MCF 10A (cell line): ENCODE measurements at regions not wholly inside any gene's neighbourhood (a gene's known extent, or its start where the extent isn't known, plus 50 kb on each side); places are given as distances from the start of the nearest gene placed in this dataset.

ENCODE experiments used
- BruUV-seq: library from RNA; stranded (reverse); fragments of 400-500 nt; replicated peaks from 2 replicates; lab custom pipeline; 2021; lab: Mats Ljungman, UMichigan
- CTCF ChIA-PET: fragments of 300-600 bp; sonication (Branson Sonifier 250); formaldehyde crosslinking; extraction: SDS; loops from one replicate; lab custom pipeline; 2021; ENCODE audit warnings: antibody characterized with exemption, inconsistent platforms; lab: Yijun Ruan, JAX
- POLR2A ChIA-PET: fragments of 300-600, 350-650 bp; sonication (Branson Sonifier 250); formaldehyde crosslinking; extraction: SDS; loops from one replicate; lab custom pipeline; 2020; ENCODE audit warnings: antibody characterized with exemption, inconsistent platforms; lab: Yijun Ruan, JAX
- DNase-seq: peaks from one replicate; pipeline ENCODE4 v3.0.0-alpha.2; 2018; ENCODE audit not compliant: unreplicated experiment
- H3K27ac Mint-ChIP-seq: one replicate; pipeline ENCODE4 v1.8.0; 2022; ENCODE audit warnings: mild to moderate bottlenecking, low read depth, mixed read lengths; ENCODE audit not compliant: unreplicated experiment
- H3K27me3 Mint-ChIP-seq: one replicate; pipeline ENCODE4 v1.8.0; 2022; ENCODE audit warnings: mixed read lengths; ENCODE audit not compliant: insufficient read depth, unreplicated experiment
- H3K36me3 Mint-ChIP-seq: one replicate; pipeline ENCODE4 v1.8.0; 2022; ENCODE audit warnings: mild to moderate bottlenecking, moderate library complexity, mixed read lengths; ENCODE audit not compliant: insufficient read depth, unreplicated experiment
- H3K4me1 Mint-ChIP-seq: one replicate; pipeline ENCODE4 v1.8.0; 2022; ENCODE audit warnings: mixed read lengths; ENCODE audit not compliant: insufficient read depth, unreplicated experiment
- H3K4me3 Mint-ChIP-seq: one replicate; pipeline ENCODE4 v1.8.0; 2022; ENCODE audit warnings: mild to moderate bottlenecking, moderate library complexity, mixed read lengths; ENCODE audit not compliant: unreplicated experiment
- H3K9me3 Mint-ChIP-seq: one replicate; pipeline ENCODE4 v1.8.0; 2022; ENCODE audit warnings: mixed read lengths; ENCODE audit not compliant: unreplicated experiment
- CTCF ChIP-seq: fragments of 200-600 bp; IDR thresholded peaks from one replicate; pipeline ENCODE4 v1.8.0; 2022; ENCODE audit warnings: antibody characterized with exemption, mild to moderate bottlenecking; ENCODE audit not compliant: unreplicated experiment
- intact Hi-C: fragments of 100-400 bp; cut with micrococcal nuclease; formaldehyde crosslinking; loops from 2 replicates; pipeline ENCODE4 v1.14.1; 2022

DNA sequence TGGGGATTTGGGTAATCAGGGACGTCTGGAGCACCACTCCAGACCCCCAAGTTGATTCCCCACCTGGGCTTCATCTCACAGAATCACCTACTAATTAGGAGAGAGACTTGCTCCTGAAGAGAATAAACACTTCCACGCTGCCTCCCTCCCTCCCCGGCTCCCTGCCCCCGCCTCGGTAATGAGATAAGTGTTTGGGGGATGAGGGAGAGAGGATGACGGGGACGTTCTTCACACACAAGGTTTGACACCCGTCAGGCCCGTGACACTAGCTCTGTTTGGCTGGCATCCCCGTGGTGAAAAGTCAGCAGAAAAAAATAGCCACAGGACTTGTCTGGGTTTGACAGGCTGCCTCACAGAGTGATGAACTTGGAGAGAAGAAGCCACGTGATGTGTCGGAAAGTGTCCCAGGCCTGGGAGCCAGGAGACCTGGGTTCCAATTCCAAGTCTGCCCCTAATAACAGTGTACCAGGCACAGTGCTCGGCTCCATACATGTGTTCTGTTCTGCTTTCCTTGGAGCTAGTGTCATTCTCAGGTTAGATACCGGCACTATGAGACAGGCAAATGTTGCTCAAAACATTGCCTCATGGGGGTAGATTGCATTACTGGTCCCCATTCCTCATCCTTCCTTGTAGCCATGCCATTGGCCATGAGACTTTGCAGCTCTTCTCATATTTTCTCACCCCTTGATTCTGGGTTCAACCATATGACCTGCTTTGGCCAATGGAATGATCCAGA is 578.0 kb downstream of the BCOR start:
- no peak overlapping the region for H3K27ac Mint-ChIP-seq
- CTCF ChIA-PET, result interaction anchor here (0.6 kb wide), 1 partner anchor 54 kb away, joined by 3 read pairs; no protein-coding TSS in a partner anchor
- DNase-seq, result no peak
- H3K27me3 Mint-ChIP-seq, result peaks cover 59% of the 10 kb centered on the region
- no peaks in the 10 kb centered on the region for H3K9me3 Mint-ChIP-seq
- no peaks in the 10 kb centered on the region for H3K36me3 Mint-ChIP-seq
- no peak for TF ChIP-seq CTCF
- intact Hi-C loops, result no loop called here
- POLR2A ChIA-PET, result no interaction called here
- no peaks in the 10 kb centered on the region for H3K4me1 Mint-ChIP-seq
- H3K4me3 Mint-ChIP-seq, result no peak overlapping the region
- BruUV-seq, result no TSS peak

DNA sequence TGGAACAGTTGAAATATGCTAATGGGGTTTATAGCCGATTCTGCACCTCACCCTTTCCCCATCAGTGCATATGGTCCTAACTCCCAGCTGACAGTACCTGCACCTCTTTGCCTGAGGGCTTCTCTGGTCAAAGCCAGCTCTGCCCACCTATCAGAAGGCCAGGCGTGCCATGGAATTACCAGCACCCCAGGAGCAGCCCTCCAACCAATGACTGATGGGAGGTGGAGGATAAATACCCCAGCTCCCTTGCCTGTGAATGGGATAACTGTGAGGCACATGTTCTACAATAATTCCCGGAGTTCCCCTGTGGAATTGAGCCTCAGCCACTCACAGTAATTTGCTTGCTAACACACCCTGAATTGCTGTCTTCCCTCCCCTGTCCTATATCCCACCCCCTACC is 572.0 kb downstream of the BCOR start:
- ChIA-PET CTCF (interaction anchor here (0.7 kb wide), 1 partner anchor 59 kb away, joined by 4 read pairs; no protein-coding TSS in a partner anchor), POLR2A (no interaction called here)
- H3K4me1 Mint-ChIP-seq, result no peaks in the 10 kb centered on the region
- H3K4me3 Mint-ChIP-seq, result no peak overlapping the region
- no TSS peak for BruUV-seq
- H3K27ac Mint-ChIP-seq, result no peak overlapping the region
- intact Hi-C loops, result no loop called here
- TF ChIP-seq CTCF, result no peak
- H3K36me3 Mint-ChIP-seq, result no peaks in the 10 kb centered on the region
- H3K27me3 Mint-ChIP-seq, result peaks cover 51% of the 10 kb centered on the region
- DNase-seq, result no peak
- H3K9me3 Mint-ChIP-seq, result no peaks in the 10 kb centered on the region

DNA sequence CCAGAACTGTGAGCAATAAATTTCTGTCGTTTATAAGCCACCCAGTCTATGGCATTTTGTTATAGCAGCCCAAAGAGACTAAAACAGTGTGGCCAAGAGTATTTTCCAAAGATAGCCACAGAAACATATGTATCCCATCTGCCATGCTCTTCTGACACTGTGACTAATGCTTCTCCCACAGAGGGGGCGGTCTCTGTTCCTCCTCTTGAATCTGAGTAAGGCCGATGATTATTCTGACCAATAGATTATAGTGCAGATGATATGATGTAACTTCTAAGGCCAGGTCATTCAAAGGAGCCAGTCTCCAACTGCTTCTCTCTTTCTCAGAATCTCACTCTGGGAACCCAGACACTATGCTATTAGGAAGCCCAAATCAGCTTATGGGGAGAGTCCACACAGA is 570.7 kb downstream of the BCOR start:
- H3K4me3 Mint-ChIP-seq, result no peak overlapping the region
- ChIA-PET CTCF (no interaction called here), POLR2A (no interaction called here)
- H3K36me3 Mint-ChIP-seq, result no peaks in the 10 kb centered on the region
- peak; percentile 39 for DNase-seq
- BruUV-seq, result no TSS peak
- H3K27ac Mint-ChIP-seq, result no peak overlapping the region
- no peak for TF ChIP-seq CTCF
- intact Hi-C loops, result no loop called here
- no peaks in the 10 kb centered on the region for H3K9me3 Mint-ChIP-seq
- H3K27me3 Mint-ChIP-seq, result peaks cover 40% of the 10 kb centered on the region
- H3K4me1 Mint-ChIP-seq, result no peaks in the 10 kb centered on the region

DNA sequence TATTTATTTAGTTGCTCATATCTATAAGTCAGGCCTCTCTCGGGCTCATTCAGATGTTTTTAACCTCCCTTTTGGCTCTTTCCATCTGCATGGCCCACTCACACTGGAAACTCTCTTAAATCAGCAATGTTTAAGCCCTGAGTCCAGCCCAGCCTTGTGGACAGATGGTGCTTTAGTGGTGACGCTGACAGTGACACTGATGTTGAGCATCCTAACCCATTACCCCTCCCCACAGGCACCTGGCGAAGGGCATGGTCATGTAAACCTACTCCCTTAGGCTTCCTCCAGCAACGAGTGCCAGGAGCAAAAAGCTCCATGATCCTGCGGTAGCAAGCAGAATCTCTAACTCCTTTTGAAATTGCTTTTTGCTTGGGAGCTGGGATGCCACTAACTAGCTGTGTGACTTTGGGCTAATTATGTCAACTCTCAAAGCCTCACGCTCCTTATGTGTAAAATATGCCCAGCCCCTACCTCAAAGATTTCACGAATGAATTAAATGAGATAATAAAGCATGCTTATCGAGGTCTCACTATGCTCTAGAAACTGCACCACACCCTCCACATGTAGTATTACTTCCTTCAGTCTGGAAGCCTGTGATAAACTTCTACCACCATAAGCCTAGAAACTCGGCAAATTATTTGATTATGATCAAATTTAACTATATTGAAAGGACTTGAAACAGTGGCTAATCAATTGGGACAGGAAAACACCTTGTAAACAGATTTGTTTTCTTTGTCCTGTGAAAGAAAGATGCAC is 569.4 kb downstream of the BCOR start:
- no peaks in the 10 kb centered on the region for H3K36me3 Mint-ChIP-seq
- CTCF ChIA-PET, result no interaction called here
- no peaks in the 10 kb centered on the region for H3K4me1 Mint-ChIP-seq
- TF ChIP-seq CTCF, result no peak
- no peaks in the 10 kb centered on the region for H3K9me3 Mint-ChIP-seq
- no peak overlapping the region for H3K27ac Mint-ChIP-seq
- no peak for DNase-seq
- H3K27me3 Mint-ChIP-seq, result peaks cover 47% of the 10 kb centered on the region
- intact Hi-C loops, result no loop called here
- no TSS peak for BruUV-seq
- POLR2A ChIA-PET, result no interaction called here
- H3K4me3 Mint-ChIP-seq, result no peak overlapping the region
